Small intestine (tissue), 7 donors: ENCODE measurements at regions not wholly inside any gene's neighbourhood (a gene's known extent, or its start where the extent isn't known, plus 50 kb on each side); places are given as distances from the start of the nearest gene placed in this dataset.

Experiments used
- DNase-seq, 2 donors: peaks; one replicate each; pipeline versions ENCODE4 v3.0.0 to v3.0.0-alpha.2; 2013
- FAIRE-seq: peaks from 2 replicates; lab custom pipeline; 2012; peaks lifted over from hg19 to GRCh38; lab: Jason Lieb, UNC
- H3K27ac ChIP-seq, 3 donors: one replicate each; pipeline ENCODE4 v1.5.1; 2013; ENCODE audit warnings: low read length in 2 of 3, mild to moderate bottlenecking in 2 of 3, control low read depth in 1 of 3, inconsistent platforms in 1 of 3, low read depth in 1 of 3, moderate library complexity in 1 of 3
- H3K27me3 ChIP-seq, 3 donors: one replicate each; pipeline ENCODE4 v1.6.1; 2013; ENCODE audit warnings: low read length in 3 of 3, inconsistent platforms in 1 of 3; ENCODE audit not compliant: control insufficient read depth in 3 of 3, insufficient read depth in 3 of 3
- H3K36me3 ChIP-seq, 3 donors: one replicate each; pipeline ENCODE4 v1.6.1; 2013; ENCODE audit warnings: low read length in 3 of 3, inconsistent platforms in 1 of 3, low read depth in 1 of 3, mild to moderate bottlenecking in 1 of 3, moderate library complexity in 1 of 3; ENCODE audit not compliant: control insufficient read depth in 3 of 3, insufficient read depth in 2 of 3
- H3K4me1 ChIP-seq, 3 donors: one replicate each; pipeline ENCODE4 v1.6.1; 2013; ENCODE audit warnings: low read length in 2 of 3, inconsistent platforms in 1 of 3, low read depth in 1 of 3, mild to moderate bottlenecking in 1 of 3, moderate library complexity in 1 of 3; ENCODE audit not compliant: control insufficient read depth in 3 of 3, insufficient read depth in 2 of 3
- H3K4me3 ChIP-seq, 3 donors: one replicate each; pipeline ENCODE4 v1.5.1; 2013; ENCODE audit warnings: low read length in 3 of 3, control low read depth in 1 of 3, inconsistent platforms in 1 of 3, low read depth in 1 of 3, mild to moderate bottlenecking in 1 of 3, moderate library complexity in 1 of 3
- H3K9me3 ChIP-seq, 2 donors: one replicate each; pipeline ENCODE4 v1.6.1; 2013; ENCODE audit warnings: low read depth in 1 of 2, low read length in 1 of 2; ENCODE audit not compliant: control insufficient read depth in 2 of 2, insufficient read depth in 1 of 2
- WGBS, 3 donors: extraction: QIAGEN DNeasy Blood & Tissue Kit; methylation state at CpG; one replicate each; pipeline ENCODE4 v1.1.7; 2013; 5-methylcytosine and 5-hydroxymethylcytosine counted together
- donor health status: healthy with polysubstance abuse.
- donor health status: control.
- donor health status: control.
- donor health status: Bipolar disorder and iron deficiency.
- donor health status: healthy.

DNA sequence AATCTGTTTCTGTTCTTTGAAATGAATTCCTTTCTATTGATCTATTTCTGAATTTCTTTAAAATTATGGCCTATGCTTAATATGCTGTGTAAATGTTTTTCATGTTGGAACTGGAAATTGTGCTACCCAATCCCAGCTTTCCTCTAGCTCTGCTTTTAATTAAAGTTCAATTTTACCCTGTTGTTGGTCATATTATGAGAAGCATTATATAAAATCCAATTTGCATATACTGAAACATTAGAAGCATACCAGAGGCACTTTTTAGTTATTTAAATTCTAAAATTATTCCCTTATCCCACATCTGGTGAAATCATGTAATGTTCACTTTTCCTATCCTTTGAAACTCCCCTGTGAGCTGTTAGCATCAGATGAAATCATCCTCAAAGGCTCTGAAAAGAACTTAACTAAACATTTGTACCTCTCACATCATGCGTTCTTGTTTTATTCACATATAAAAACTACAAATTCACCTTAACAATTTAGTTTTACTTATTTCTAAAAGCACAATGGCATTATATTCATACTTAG, 160.6 kb upstream of the COL21A1 start:
- H3K4me1 ChIP-seq, result peaks cover 0 to 7% (median 5%) of the 10 kb centered on the region in 3 donors
- no peaks in the 10 kb centered on the region for H3K27me3 ChIP-seq
- no peak overlapping the region for H3K27ac ChIP-seq
- 96 to 100% (median 96%) methylated on average over 1 of the region's 1 CpG for WGBS, 3 donors
- FAIRE-seq, result no peak
- DNase-seq, result no peak
- H3K9me3 ChIP-seq, result no peaks in the 10 kb centered on the region
- H3K36me3 ChIP-seq, result no peaks in the 10 kb centered on the region
- no peak overlapping the region for H3K4me3 ChIP-seq

DNA sequence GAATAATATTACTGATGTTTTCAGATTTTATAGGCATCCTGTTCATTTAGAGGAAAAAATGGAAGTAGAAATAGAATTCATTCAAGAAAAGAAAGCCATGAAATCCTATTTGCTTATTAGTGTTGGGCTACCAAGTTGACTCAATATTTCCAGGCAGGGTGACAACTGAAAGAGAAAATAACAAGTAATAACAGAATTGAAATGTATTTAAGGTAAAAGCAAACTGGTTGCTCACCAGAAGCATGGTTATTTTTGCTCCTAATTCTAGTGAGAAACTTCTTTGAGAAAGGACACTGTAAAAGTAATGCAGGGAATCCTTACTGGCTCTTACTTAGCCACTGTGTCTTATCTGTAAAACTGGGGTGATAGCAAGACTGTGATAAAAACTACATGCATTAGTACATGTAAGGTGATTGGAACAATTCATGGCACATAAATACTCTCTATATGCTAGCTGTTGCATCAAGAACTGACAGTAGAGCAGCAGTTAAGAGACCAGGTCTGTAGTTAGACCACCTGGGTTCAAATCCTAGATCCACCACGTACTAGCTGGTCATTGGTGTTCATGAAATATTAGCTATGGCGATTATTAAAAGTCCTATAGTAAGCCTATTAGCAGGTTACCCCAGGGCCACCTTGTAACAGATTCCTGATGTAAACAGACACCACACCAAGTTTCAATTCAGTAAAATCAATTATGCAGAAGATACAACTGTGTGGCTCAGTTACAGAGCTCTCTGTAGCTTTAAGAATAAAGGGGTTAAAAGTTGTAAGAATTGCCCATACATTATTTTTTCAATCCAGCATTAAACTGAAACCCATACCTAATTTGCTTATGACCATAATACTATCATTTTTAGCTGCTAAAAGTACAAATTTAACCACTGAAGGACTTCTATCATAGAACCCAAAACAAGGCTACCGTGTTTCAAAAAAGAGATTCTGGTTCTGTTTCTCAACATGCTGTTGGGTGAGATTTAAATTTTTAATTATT, 159.2 kb upstream of the COL21A1 start:
- FAIRE-seq (no peak), DNase-seq (no peak)
- no peaks in the 10 kb centered on the region for H3K9me3 ChIP-seq
- no peaks in the 10 kb centered on the region for H3K36me3 ChIP-seq
- H3K4me3 ChIP-seq, result no peak overlapping the region
- no peak overlapping the region for H3K27ac ChIP-seq
- peaks cover 0 to 7% (median 4%) of the 10 kb centered on the region in 3 donors for H3K4me1 ChIP-seq
- no peaks in the 10 kb centered on the region for H3K27me3 ChIP-seq
- 85 to 91% (median 87%) methylated on average over 3 of the region's 3 CpGs for WGBS, 3 donors

DNA sequence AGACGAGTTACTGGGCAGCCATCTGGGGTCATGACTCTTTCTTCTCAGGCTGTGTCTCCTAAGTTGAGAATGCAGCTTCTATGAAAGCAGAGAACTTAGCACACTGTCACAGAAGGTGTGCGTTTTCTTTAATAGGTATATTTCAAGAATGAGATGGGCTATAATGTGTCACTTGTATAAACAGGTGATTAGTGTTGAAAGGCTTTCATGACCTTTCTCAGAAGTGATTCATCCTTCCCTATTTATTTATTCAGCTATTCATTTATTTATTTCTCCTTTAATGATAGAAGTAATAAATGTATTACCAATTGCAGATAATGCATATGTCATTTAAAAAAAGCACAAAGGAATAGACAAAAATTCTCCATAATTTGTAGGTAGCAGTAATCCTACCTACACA, 157.2 kb upstream of the COL21A1 start:
- no peak for FAIRE-seq
- H3K27ac ChIP-seq, result no peak overlapping the region

DNA sequence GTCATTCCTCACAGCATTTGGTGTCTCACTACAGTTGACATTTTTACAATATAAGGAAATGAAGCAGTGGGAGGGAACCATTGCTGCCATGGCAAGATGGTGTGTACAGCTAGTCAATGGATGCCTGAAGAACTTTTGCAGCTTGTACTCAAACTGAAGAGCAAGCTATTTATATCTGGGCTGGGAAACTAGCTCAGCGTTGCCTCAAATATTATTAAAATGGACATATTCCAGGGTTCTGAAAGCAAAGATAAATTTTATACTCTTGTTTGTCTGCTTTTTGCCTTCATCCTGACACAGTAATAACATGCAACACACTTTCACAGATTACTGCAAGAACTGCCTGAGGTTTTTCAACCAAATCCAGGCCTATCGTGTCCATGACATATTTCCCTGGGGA, 156.4 kb upstream of the COL21A1 start:
- no peak for FAIRE-seq
- H3K9me3 ChIP-seq, result no peaks in the 10 kb centered on the region
- no peak overlapping the region for H3K4me3 ChIP-seq
- H3K36me3 ChIP-seq, result no peaks in the 10 kb centered on the region
- DNase-seq, result no peak
- 51 to 93% (median 88%) methylated on average over 2 of the region's 2 CpGs for WGBS, 3 donors
- no peak overlapping the region for H3K27ac ChIP-seq
- peaks cover 0 to 21% (median 4%) of the 10 kb centered on the region in 3 donors for H3K4me1 ChIP-seq
- H3K27me3 ChIP-seq, result no peaks in the 10 kb centered on the region

More for the DNA sequence above, 157.2 kb upstream of the COL21A1 start:
- no peak for DNase-seq
- no peak overlapping the region for H3K4me3 ChIP-seq
- no peaks in the 10 kb centered on the region for H3K36me3 ChIP-seq
- H3K27me3 ChIP-seq, result no peaks in the 10 kb centered on the region
- 66 to 77% (median 75%) methylated on average over 2 of the region's 2 CpGs for WGBS, 3 donors
- H3K9me3 ChIP-seq, result no peaks in the 10 kb centered on the region
- H3K4me1 ChIP-seq, result peaks cover 0 to 15% (median 4%) of the 10 kb centered on the region in 3 donors

DNA sequence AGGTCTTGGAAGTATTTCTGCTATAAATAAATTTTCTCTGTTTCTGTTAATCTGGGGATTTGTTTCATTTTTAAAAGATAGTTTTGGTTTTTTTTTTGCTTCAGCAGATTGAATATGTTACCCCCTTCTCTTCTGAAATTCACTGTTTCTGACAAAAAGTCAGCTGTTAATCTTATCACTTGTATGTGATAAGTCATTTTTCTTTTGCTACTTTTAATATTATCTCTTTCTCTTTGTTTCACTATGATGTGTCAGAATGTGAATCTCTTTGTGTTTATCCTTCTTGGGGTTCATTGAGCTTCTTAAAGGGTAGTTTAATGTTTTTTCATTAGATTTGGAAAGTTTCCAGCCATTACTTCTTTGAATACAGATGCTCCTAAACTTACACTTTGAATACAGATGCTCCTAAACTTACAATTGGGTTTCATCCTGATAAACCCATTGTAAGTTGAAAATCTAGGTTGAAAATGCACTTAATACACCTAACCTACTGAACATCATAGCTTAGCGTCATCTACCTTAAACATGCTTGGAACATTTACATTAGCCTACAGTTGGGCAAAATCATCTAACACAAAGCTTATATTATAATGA, 154.2 kb upstream of the COL21A1 start:
- WGBS, 3 donors, result 93 to 95% (median 94%) methylated on average over 1 of the region's 1 CpG
- FAIRE-seq (no peak), DNase-seq (no peak)
- peaks cover 0 to 22% (median 4%) of the 10 kb centered on the region in 3 donors for H3K4me1 ChIP-seq
- H3K36me3 ChIP-seq, result no peaks in the 10 kb centered on the region
- H3K27ac ChIP-seq, result no peak overlapping the region
- no peak overlapping the region for H3K4me3 ChIP-seq
- H3K9me3 ChIP-seq, result no peaks in the 10 kb centered on the region
- H3K27me3 ChIP-seq, result no peaks in the 10 kb centered on the region

DNA sequence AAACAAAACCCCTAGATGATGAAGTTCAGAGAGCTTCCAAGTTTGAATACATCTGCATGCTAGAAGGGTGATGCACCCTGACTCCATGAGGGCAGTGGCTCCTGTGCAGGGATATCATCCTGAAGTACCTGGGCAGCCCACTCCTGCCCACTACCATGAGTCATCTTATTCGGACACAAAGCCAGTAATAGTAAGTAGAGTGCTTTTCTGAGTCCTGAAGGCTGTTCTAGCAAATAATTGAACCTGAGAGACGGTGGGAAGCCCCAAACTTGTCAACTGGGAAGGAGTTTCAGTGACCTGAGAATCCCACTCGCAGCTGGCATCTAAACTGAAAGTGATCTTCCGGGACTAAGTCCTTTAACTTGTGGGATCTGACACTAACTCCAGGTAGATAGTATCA, 152.9 kb upstream of the COL21A1 start:
- no peaks in the 10 kb centered on the region for H3K27me3 ChIP-seq
- WGBS, 3 donors, result 20 to 62% (median 37%) methylated on average over 4 of the region's 4 CpGs
- peak overlapping the region; percentile 25 to 73 (median 66) for H3K27ac ChIP-seq
- no peaks in the 10 kb centered on the region for H3K36me3 ChIP-seq
- DNase-seq, result peak; percentile 46 to 52
- peaks cover 0 to 18% (median 4%) of the 10 kb centered on the region in 3 donors for H3K4me1 ChIP-seq
- FAIRE-seq, result no peak
- H3K9me3 ChIP-seq, result peaks cover 0 to 5% of the 10 kb centered on the region in 2 donors
- H3K4me3 ChIP-seq, result peak overlapping the region in 2 of 3 donors; percentile 1 to 42

DNA sequence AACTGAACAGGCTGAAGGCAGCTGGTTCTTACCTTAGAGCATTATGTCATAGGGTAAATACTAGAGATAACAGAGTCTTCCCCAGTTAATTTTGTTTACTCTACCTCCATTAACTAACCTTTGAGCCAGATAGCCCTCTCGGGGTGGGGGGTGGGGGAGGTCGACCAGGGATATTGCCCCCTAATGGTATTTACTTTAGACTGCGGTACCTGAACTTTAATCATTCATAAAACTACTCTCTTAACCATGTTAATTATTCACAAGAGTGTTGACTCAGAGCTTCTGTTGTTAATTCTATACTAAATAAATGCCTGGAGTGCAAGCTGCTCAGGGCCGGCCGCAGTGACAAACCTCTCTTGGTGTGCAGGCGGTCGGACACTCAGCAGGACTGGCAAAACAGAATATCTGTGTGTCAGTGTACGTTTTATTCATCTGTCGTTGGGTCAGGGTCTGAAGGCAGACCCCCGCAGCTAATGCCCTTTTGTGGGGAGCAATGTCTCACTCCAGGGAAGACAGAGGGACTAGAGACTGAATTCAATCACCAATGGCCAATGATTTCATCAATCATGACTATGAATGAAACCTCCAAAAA, 152.4 kb upstream of the COL21A1 start:
- H3K36me3 ChIP-seq, result no peaks in the 10 kb centered on the region
- H3K27me3 ChIP-seq, result no peaks in the 10 kb centered on the region
- peak; percentile 93 to 94 for DNase-seq
- H3K4me1 ChIP-seq, result peaks cover 0 to 18% (median 2%) of the 10 kb centered on the region in 3 donors
- FAIRE-seq, result peak; percentile 33
- WGBS, 3 donors, result 16 to 55% (median 27%) methylated on average over 10 of the region's 10 CpGs
- peak overlapping the region in 1 of 3 donors; percentile 42 for H3K4me3 ChIP-seq
- H3K27ac ChIP-seq, result peak overlapping the region in 2 of 3 donors; percentile 73 to 87
- H3K9me3 ChIP-seq, result peaks cover 0 to 7% of the 10 kb centered on the region in 2 donors

DNA sequence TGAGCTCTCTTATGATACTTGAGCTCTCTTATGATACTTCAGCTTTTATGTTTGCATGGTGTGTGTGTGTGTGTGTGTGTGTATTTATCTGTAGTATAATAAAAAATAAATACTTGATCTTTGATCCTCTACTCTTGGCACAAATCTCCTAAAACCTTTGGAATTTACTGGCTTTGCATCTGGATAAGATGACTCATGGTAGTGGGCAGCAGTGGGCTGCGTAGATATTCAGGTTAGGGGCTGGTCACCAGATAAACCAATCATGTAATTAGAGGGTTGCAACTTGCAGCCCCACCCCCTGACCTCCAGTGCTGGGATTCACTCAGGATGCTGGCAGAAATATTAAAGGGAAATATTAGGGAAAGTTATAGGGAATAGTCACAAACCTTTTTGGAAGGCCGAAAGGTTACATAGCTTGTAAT, 151.9 kb upstream of the COL21A1 start:
- FAIRE-seq, result no peak

More for the DNA sequence above, 151.9 kb upstream of the COL21A1 start:
- Histone ChIP-seq H3K4me1 (peaks cover 0 to 18% (median 2%) of the 10 kb centered on the region in 3 donors), H3K9me3 (peaks cover 0 to 7% of the 10 kb centered on the region in 2 donors), H3K27me3 (no peaks in the 10 kb centered on the region), H3K36me3 (no peaks in the 10 kb centered on the region), H3K27ac (peak overlapping the region; percentile 52 to 87 (median 83)), H3K4me3 (no peak overlapping the region)
- WGBS, 3 donors, result 10 to 63% (median 17%) methylated on average over 2 of the region's 2 CpGs
- peak; percentile 78 to 81 for DNase-seq
